GM19372 (cell line): ENCODE measurements at regions not wholly inside any gene's neighbourhood (a gene's known extent, or its start where the extent isn't known, plus 50 kb on each side); places are given as distances from the start of the nearest gene placed in this dataset.

ENCODE experiments used
- ATAC-seq: cut with Tn5 transposase; IDR thresholded peaks from one replicate; pipeline ENCODE4 v1.9.1; 2021; ENCODE audit warnings: mild to moderate bottlenecking, low read depth, moderate library complexity; ENCODE audit not compliant: unreplicated experiment

DNA sequence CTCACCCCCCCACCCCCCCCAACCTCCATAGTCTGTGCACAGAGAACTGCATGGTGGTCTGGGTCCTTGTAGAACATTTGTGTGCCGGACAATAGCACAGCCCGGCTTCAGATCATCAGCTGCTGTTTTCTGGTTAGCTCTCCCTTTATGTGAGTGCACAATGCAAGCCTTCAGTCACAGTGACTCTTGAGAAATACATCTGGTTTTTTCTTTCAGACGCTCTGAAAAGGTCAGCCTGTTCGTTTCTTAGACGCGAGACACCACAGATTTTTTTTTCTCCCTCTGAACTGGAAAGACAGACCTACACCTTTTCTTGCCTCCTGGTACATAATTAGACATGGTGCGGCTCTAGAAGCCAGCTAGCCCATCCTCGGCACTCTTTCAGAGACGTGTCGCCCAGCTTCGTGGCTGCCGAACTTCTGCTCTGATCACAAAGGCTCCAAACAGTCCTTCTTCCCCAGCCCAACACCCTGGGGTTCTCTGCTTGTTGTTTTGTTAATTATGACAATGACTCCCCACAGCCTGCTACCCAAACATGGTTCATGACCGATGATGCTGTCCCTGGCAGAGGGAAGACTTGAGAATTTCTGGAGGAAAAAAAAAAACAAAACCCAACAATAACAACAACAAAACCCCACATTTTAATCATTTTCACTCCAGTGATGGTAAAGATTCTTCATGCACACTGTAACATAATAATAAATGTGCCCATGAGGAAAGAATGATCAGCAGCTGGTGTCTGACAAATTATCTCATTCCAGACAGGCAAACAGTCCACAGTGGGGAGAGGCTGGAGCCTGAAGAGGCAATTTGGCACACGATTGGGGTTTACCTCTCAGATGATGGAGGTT lies 241.4 kb upstream of the ZNF462 start:
- no peak for ATAC-seq

DNA sequence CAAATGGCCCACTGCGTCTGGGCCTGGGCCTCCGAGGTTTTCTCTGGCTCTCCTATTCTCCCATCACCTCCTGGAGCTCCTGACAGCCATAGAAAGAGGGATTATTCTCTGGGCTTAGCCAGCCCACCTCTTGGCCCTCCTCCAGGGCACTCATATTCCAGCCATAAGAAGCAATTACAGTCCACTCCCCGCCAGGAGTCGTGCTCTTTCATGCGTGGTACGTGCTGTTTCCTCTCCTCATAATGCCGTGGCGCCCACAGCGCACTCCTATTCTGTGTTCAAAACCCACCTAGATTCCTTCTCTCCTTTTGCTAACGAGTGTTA lies 240.8 kb upstream of the ZNF462 start:
- no peak for ATAC-seq

GRCh38 chr9:106623558-106623957 lies 239.4 kb upstream of the ZNF462 start:
- ATAC-seq = no peak

GRCh38 chr9:106625259-106625789 lies 237.6 kb upstream of the ZNF462 start:
- no peak for ATAC-seq

- no peak for ATAC-seq
These were observed 236.0 kb upstream of the ZNF462 start for GRCh38 chr9:106626936-106627335.

GRCh38 chr9:106632621-106633020 lies 230.3 kb upstream of the ZNF462 start:
- ATAC-seq = no peak

DNA sequence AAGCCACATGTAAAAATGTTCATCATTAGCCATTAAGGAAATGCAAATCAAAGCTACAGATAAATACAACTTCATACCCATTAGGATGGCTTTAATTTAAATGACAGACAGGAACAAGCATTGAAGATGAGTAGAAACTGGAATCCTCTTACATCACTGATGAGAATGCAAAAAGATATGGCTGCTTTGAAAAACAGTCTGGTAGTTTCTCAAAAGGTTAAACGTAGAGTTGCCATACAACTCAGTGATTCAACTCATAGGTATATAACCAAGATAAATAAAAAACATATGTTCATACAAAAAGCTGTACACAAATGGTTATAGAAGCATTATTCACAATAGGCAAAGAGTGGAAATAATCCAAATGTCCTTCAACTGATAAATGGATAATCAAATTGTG lies 228.8 kb upstream of the ZNF462 start:
- no peak for ATAC-seq

DNA sequence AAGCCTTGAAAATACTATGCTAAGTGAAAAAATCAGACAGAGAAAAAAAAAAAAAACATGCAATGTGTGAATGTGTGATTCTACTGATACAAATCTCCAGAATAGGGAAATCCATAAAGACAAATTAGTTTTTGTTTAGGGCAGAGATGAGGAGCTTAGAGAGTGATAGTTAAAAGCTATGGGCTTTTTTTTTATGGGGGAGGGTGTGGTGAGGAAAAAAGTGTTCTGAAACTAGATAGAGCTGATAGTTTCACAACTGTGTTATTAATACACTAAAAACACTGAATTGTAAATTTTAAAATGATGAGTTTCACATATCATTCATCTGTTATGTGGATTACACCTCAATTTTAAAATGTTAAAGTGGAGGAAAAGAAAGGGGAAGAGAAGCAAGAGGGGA lies 228.3 kb upstream of the ZNF462 start:
- ATAC-seq = no peak

GRCh38 chr9:106637486-106637885 lies 225.5 kb upstream of the ZNF462 start:
- ATAC-seq = no peak

DNA sequence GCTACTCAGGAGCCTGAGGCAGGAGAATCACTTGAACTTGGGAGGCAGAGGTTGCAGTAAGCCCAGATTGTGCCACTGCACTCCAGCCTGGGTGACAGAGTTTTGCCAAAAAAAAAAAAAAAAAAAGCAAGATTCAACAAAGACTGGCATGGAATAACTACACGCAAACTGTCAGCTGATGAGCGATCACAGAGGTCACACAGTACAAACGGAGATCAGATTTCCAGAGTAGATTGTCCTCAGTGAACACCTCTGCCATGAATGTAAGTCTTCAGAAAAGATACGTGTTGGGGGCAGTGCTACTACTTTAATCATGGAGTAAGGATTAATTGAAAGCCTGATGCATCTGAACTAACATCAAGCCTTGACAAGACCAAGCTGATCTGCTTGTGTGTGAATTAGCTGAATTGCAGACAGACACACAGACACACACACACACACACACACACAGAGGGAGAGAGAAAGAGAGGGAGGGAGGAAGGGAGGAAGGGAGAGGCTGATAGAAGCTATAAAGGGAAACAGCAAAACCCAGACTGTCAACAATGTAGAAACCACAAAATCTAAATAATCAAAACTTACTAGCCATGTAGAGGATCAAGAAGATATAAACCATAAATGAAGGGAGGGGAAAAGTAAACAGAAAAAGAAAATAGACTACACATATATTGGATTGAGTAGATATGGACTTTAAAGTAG lies 222.9 kb upstream of the ZNF462 start:
- ATAC-seq = no peak

DNA sequence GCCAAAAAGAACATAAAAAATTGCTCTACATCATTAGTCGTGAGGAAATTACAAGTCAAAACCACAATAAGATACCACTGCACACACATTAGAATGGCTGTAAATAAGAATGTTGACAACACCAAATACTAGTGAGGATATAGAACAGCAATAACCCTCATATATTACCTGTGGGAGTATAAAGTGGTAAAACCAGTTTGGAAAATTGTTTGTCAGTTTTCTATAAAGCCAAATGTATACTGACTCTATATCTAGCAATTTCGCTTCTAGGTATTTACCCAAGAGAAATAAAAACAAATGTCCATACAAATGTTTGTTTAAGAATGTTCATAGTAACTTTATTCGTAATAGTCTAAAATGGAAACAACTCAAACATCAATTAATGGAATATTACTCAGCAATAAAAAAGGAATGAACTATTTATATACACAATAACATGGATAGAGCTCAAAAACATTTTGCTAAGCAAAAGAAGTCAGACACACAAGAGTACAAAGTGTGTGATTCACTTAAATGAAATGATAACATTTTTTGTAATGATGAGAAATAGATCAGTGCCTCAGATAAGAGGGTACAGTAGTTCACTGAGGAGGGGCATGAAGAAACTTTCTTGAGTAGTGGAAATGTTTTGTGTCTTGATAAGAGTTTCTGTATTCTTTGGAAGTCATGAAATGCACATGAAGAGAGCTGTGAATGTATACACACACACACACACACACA lies 219.6 kb upstream of the ZNF462 start:
- ATAC-seq = no peak

DNA sequence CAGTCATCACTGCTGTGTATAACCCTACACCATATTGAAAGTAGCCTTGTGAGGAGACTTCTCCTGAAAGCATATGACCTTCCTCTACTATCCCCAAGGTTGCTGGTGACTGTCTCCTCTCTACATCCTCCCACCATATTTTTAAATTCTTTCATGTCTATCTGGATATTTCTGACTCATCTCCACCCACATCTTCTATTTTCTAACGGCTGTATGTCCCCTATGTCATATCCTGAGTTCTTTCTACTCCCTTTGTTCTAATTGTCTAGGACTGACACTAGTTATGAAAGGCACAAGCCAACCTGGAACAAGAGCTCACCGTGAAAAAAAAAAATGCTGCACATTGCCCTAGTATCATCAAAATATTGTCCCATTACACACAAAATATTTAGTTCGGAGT lies 218.3 kb upstream of the ZNF462 start:
- no peak for ATAC-seq

GRCh38 chr9:106648799-106649198 lies 214.2 kb upstream of the ZNF462 start:
- ATAC-seq = no peak

DNA sequence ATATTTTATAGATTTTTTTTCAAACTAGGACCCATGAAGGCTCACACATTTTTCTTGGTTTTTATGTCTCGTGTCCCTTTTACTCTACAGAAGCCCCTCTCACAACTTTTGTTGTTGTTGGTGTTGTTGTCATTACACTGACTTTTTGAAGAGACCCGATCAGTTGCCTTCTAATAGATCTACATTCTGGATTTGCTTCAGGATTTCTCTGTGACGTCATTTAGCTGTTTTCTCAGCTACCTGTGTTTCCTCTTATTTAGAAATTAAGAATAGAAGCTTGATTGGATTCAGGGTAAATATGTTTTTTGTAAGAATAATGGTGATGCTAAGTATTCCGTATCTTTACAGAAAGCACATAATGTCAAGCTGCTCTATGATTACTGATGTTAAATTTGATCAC lies 213.3 kb upstream of the ZNF462 start:
- ATAC-seq = no peak

GRCh38 chr9:106653213-106653612 lies 209.8 kb upstream of the ZNF462 start:
- ATAC-seq = no peak

GRCh38 chr9:106655966-106656365 lies 207.0 kb upstream of the ZNF462 start:
- no peak for ATAC-seq

DNA sequence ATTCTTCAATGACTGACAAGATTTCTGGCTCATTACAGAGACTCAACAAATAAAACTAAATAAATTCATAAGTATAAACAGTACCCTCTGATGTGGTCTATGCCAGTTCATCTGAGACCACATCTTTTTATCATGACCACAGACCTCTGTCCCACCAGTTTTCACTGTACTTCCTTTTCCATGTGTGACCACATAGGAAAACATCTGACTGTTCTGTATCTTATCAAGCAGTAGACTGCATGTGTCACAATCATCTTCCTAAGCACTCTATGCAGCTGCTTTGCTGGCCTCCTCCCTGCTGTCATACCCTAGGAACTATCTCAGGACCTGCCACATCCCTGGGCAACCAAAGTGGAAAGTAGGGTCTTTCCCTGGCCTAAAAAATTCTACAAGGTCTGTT lies 205.0 kb upstream of the ZNF462 start:
- ATAC-seq = no peak

- no peak for ATAC-seq
These were observed 194.4 kb upstream of the ZNF462 start for GRCh38 chr9:106668534-106668933.

GRCh38 chr9:106669835-106670234 lies 193.1 kb upstream of the ZNF462 start:
- ATAC-seq = no peak

DNA sequence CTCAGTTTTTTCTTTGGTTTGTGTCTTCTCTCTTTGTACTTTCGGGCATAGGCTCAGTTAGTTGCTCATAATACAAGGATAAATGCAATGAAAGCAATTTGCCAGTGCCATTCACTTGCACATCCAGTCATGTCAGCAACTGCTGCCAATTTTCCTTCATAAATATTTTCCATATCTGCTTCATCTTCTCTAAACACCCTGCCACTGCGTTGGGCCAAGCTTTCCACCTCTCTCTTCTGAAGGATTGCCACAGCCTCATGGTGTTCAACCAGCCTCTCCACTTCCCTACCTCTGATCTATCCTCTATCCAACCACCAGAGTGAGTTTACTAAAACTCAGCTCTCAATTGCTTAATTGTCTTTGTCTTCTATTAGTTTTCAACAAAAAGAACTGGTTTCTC lies 192.5 kb upstream of the ZNF462 start:
- ATAC-seq = no peak

- no peak for ATAC-seq
These were observed 187.2 kb upstream of the ZNF462 start for GRCh38 chr9:106675780-106676179.
